Stimulated activated CD4-positive, alpha-beta T cell treated with anti-CD3 and anti-CD28 coated beads, Interleukin-1b, Interleukin-23, amount 100 ng/mL, for 48 hours (primary cell): ENCODE measurements at regions not wholly inside any gene's neighbourhood (a gene's known extent, or its start where the extent isn't known, plus 50 kb on each side); places are given as distances from the start of the nearest gene placed in this dataset.

Source experiments
- DNase-seq: peaks from one replicate; pipeline ENCODE4 v3.0.0-alpha.2; 2020

- DNase-seq = no peak
Observed at GRCh38 chr10:110375121-110375520, 70.4 kb upstream of the SMNDC1 start.

- DNase-seq = no peak
Observed at GRCh38 chr10:110376021-110376766, 71.5 kb upstream of the SMNDC1 start.

GRCh38 chr10:110376767-110377160, 72.0 kb upstream of the SMNDC1 start:
- DNase-seq = no peak

GRCh38 chr10:110378006-110378405, 73.3 kb upstream of the SMNDC1 start:
- DNase-seq = no peak

GRCh38 chr10:110378533-110379108, 73.9 kb upstream of the SMNDC1 start:
- DNase-seq = no peak

GRCh38 chr10:110379831-110380230, 75.1 kb upstream of the SMNDC1 start:
- no peak for DNase-seq

GRCh38 chr10:110380293-110380692, 75.6 kb upstream of the SMNDC1 start:
- no peak for DNase-seq

GRCh38 chr10:110382695-110383094, 78.0 kb upstream of the SMNDC1 start:
- no peak for DNase-seq

GRCh38 chr10:110387617-110387982, 82.9 kb upstream of the SMNDC1 start:
- DNase-seq = no peak

GRCh38 chr10:110387983-110388686, 83.4 kb upstream of the SMNDC1 start:
- peak; percentile 19 for DNase-seq

- no peak for DNase-seq
Observed at GRCh38 chr10:110388687-110389052, 84.0 kb upstream of the SMNDC1 start.

- no peak for DNase-seq
Observed at GRCh38 chr10:110389255-110389654, 84.5 kb upstream of the SMNDC1 start.

GRCh38 chr10:110391541-110391940, 86.8 kb upstream of the SMNDC1 start:
- DNase-seq = no peak

- DNase-seq = no peak
Observed at GRCh38 chr10:110392121-110392520, 87.4 kb upstream of the SMNDC1 start.

- no peak for DNase-seq
Observed at GRCh38 chr10:110392868-110393740, 88.4 kb upstream of the SMNDC1 start.

GRCh38 chr10:110393866-110394265, 89.1 kb upstream of the SMNDC1 start:
- no peak for DNase-seq

- DNase-seq = no peak
Observed at GRCh38 chr10:110394296-110394695, 89.6 kb upstream of the SMNDC1 start.

- DNase-seq = no peak
Observed at GRCh38 chr10:110394898-110395297, 90.2 kb upstream of the SMNDC1 start.

- DNase-seq = peak; percentile 53
Observed at GRCh38 chr10:110395350-110396283, 90.9 kb upstream of the SMNDC1 start.

- no peak for DNase-seq
Observed at GRCh38 chr10:110396284-110396651, 91.5 kb upstream of the SMNDC1 start.

GRCh38 chr10:110397856-110398255, 93.1 kb upstream of the SMNDC1 start:
- no peak for DNase-seq

GRCh38 chr10:110398419-110399105, 93.8 kb upstream of the SMNDC1 start:
- DNase-seq = no peak
